HEK293 (cell line): ENCODE measurements at regions not wholly inside any gene's neighbourhood (a gene's known extent, or its start where the extent isn't known, plus 50 kb on each side); places are given as distances from the start of the nearest gene placed in this dataset.

Experiments used
- TF ChIP-seq, protein P1 (sequence below): fragments of 450-650 bp; formaldehyde crosslinking; IDR thresholded peaks from 2 replicates; pipeline ENCODE4 v1.5.1; 2016; ENCODE audit warnings: missing biosample characterization, missing genetic modification characterization
- TF ChIP-seq, protein P2 (sequence below): fragments of 450-650 bp; formaldehyde crosslinking; conservative IDR thresholded peaks from 2 replicates; pipeline ENCODE4 v1.5.1; 2016; ENCODE audit warnings: low read depth, missing biosample characterization, missing genetic modification characterization

DNA sequence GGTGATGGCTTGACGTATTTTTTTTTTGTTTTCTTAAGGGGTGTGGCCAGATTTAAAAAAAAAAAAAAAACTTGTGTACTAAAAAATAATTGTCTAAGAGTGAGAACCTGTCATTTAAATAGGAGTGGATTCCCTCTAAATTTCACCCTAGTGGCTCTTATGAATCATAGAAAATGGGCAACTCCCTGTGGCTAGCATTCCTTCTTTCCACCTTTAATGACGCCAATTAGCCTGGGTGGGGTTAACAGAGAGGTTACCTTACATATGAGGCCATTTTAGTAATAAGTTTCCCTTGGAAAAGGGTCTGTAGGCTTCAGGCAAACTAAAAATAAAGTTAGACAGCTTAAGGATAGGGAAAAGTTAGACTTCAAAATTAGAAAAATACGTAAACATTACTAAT is 223.5 kb upstream of the FAM241A start:
- TF ChIP-seq, protein P1, sequence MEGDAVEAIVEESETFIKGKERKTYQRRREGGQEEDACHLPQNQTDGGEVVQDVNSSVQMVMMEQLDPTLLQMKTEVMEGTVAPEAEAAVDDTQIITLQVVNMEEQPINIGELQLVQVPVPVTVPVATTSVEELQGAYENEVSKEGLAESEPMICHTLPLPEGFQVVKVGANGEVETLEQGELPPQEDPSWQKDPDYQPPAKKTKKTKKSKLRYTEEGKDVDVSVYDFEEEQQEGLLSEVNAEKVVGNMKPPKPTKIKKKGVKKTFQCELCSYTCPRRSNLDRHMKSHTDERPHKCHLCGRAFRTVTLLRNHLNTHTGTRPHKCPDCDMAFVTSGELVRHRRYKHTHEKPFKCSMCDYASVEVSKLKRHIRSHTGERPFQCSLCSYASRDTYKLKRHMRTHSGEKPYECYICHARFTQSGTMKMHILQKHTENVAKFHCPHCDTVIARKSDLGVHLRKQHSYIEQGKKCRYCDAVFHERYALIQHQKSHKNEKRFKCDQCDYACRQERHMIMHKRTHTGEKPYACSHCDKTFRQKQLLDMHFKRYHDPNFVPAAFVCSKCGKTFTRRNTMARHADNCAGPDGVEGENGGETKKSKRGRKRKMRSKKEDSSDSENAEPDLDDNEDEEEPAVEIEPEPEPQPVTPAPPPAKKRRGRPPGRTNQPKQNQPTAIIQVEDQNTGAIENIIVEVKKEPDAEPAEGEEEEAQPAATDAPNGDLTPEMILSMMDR = no peak
- TF ChIP-seq, protein P2, sequence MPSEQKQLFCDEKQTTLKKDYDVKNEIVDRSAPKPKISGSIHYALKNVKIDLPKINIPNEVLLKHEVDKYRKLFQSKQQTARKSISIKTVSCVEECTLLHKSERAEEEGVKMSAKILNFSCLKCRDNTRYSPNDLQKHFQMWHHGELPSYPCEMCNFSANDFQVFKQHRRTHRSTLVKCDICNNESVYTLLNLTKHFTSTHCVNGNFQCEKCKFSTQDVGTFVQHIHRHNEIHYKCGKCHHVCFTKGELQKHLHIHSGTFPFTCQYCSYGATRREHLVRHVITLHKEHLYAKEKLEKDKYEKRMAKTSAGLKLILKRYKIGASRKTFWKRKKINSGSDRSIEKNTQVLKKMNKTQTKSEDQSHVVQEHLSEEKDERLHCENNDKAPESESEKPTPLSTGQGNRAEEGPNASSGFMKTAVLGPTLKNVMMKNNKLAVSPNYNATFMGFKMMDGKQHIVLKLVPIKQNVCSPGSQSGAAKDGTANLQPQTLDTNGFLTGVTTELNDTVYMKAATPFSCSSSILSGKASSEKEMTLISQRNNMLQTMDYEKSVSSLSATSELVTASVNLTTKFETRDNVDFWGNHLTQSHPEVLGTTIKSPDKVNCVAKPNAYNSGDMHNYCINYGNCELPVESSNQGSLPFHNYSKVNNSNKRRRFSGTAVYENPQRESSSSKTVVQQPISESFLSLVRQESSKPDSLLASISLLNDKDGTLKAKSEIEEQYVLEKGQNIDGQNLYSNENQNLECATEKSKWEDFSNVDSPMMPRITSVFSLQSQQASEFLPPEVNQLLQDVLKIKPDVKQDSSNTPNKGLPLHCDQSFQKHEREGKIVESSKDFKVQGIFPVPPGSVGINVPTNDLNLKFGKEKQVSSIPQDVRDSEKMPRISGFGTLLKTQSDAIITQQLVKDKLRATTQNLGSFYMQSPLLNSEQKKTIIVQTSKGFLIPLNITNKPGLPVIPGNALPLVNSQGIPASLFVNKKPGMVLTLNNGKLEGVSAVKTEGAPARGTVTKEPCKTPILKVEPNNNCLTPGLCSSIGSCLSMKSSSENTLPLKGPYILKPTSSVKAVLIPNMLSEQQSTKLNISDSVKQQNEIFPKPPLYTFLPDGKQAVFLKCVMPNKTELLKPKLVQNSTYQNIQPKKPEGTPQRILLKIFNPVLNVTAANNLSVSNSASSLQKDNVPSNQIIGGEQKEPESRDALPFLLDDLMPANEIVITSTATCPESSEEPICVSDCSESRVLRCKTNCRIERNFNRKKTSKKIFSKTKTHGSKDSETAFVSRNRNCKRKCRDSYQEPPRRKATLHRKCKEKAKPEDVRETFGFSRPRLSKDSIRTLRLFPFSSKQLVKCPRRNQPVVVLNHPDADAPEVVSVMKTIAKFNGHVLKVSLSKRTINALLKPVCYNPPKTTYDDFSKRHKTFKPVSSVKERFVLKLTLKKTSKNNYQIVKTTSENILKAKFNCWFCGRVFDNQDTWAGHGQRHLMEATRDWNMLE = no peak
